ENCODE measurements at regions not wholly inside any gene's neighbourhood (a gene's known extent, or its start where the extent isn't known, plus 50 kb on each side); places are given as distances from the start of the nearest gene placed in this dataset.
"Not testable (repeated sequence)": the region's sequence is repeated elsewhere in the genome, so short reads cannot be mapped to it uniquely, and the experiment has no call there.

DNA sequence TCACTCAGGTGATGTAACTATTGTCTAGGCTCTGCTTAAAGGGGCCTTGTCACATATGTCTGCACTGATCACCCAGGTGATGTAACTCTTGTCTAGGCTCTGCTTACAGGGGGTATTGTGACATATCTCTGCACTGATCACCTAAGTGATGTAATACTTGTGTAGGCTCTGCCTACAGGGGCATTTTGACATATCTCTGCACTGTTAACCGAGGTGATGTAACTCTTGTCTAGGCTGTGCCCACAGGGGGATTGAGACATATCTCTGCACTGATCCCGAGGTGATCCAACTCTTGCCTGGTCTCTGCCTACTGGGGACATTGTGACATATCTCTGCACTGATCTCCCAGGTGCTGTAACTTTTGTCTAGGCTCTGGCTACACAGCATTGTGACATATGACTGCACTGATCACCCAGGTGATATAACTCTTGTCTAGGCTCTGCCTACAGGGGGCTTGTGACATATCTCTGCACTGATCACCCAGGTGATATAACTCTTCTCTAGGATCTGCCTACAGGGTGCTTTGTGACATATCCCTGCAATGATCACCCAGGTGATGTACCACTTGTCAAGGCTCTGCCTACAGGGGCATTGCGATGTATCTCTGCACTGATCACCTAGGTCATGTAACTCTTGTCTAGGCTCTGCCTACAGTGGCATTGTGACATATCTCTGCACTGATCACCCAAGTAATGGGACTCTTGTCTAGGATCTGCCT lies 50.3 kb upstream of the USP14 start:
- not testable (repeated sequence) for H3K4me3 ChIP-seq (ENCODE audit: insufficient read depth, low read depth, low read length); H2AFZ ChIP-seq (ENCODE audit: low read depth, low read length); H3K36me3 Mint-ChIP-seq (ENCODE audit: low read depth, unreplicated experiment); H4K20me1 ChIP-seq (ENCODE audit: insufficient read depth, low read length); H3K36me3 ChIP-seq (ENCODE audit: insufficient read depth, low read length); H3K79me2 ChIP-seq (ENCODE audit: insufficient read depth, low read length); H3K9ac ChIP-seq (ENCODE audit: low read length); H3K27ac Mint-ChIP-seq (ENCODE audit: unreplicated experiment); FAIRE-seq; DNase-seq (ENCODE audit: low read depth); H3K4me1 Mint-ChIP-seq (ENCODE audit: low read depth, unreplicated experiment); H3K4me3 Mint-ChIP-seq (ENCODE audit: unreplicated experiment); H3K9me3 ChIP-seq (ENCODE audit: insufficient read depth, low read depth, low read length); H3K4me1 ChIP-seq (ENCODE audit: insufficient read depth, low read length); H3K4me2 ChIP-seq (ENCODE audit: low read length); H3K27me3 ChIP-seq (ENCODE audit: insufficient read depth, low read length); H3K27ac ChIP-seq (ENCODE audit: low read depth, low read length); H3K27me3 Mint-ChIP-seq (ENCODE audit: low read depth, unreplicated experiment)
- H3K9me3 Mint-ChIP-seq (ENCODE audit: unreplicated experiment), result peaks cover 34% of the 10 kb centered on the region
